GM23248 (cell line): ENCODE measurements at regions not wholly inside any gene's neighbourhood (a gene's known extent, or its start where the extent isn't known, plus 50 kb on each side); places are given as distances from the start of the nearest gene placed in this dataset.
A peak's percentile ranks its signal among the peaks of the same experiment; 100 is the strongest.

Experiments used
- DNase-seq: peaks from one replicate; pipeline ENCODE4 v3.0.0-alpha.2; 2015
- H2AFZ ChIP-seq: fragments of 200-600 bp; sonication (generic); 2 replicates; pipeline ENCODE4 v1.6.1; 2016; ENCODE audit warnings: antibody characterized with exemption
- H3F3A ChIP-seq: fragments of 200-600 bp; sonication (generic); 2 replicates; pipeline ENCODE4 v1.6.1; 2016; ENCODE audit warnings: mild to moderate bottlenecking, antibody characterized with exemption, mixed run types; ENCODE audit not compliant: insufficient read depth
- H3K27ac ChIP-seq: fragments of 200-600 bp; sonication (generic); 2 replicates; pipeline ENCODE4 v1.5.1; 2016; ENCODE audit warnings: mild to moderate bottlenecking
- H3K27me3 ChIP-seq: fragments of 200-600 bp; sonication (generic); replicated peaks from 2 replicates; pipeline ENCODE4 v1.6.1; 2016; ENCODE audit warnings: mild to moderate bottlenecking; ENCODE audit not compliant: insufficient read depth
- H3K36me3 ChIP-seq: fragments of 200-600 bp; sonication (generic); 2 replicates; pipeline ENCODE4 v1.6.1; 2016; ENCODE audit warnings: low read depth, mild to moderate bottlenecking
- H3K4me1 ChIP-seq: fragments of 200-600 bp; sonication (generic); 2 replicates; pipeline ENCODE4 v1.6.1; 2016; ENCODE audit warnings: mild to moderate bottlenecking; ENCODE audit not compliant: insufficient read depth
- H3K4me2 ChIP-seq: fragments of 200-600 bp; sonication (generic); one replicate; pipeline ENCODE4 v1.6.1; 2016; ENCODE audit warnings: mild to moderate bottlenecking; ENCODE audit not compliant: unreplicated experiment
- H3K4me3 ChIP-seq: fragments of 200-600 bp; sonication (generic); 2 replicates; pipeline ENCODE4 v1.5.1; 2016; ENCODE audit warnings: mild to moderate bottlenecking
- H3K79me2 ChIP-seq: fragments of 200-600 bp; sonication (generic); 2 replicates; pipeline ENCODE4 v1.6.1; 2016; ENCODE audit warnings: mild to moderate bottlenecking; ENCODE audit not compliant: insufficient read depth
- H3K9ac ChIP-seq: fragments of 200-600 bp; sonication (generic); 2 replicates; pipeline ENCODE4 v1.6.1; 2016; ENCODE audit warnings: mild to moderate bottlenecking
- H3K9me2 ChIP-seq: fragments of 200-600 bp; sonication (generic); 2 replicates; pipeline ENCODE4 v1.6.1; 2016; ENCODE audit warnings: mixed run types, mild to moderate bottlenecking, moderate library complexity; ENCODE audit not compliant: insufficient read depth
- H3K9me3 ChIP-seq: fragments of 200-600 bp; sonication (generic); one replicate; pipeline ENCODE4 v1.6.1; 2017; ENCODE audit warnings: low read depth
- H4K20me1 ChIP-seq: fragments of 200-600 bp; sonication (generic); 2 replicates; pipeline ENCODE4 v1.6.0; 2016; ENCODE audit not compliant: insufficient read depth
- EZH2 ChIP-seq: fragments of 200-600 bp; sonication (generic); IDR thresholded peaks from 2 replicates; pipeline ENCODE4 v1.6.1; 2018; ENCODE audit warnings: antibody characterized with exemption, mild to moderate bottlenecking; ENCODE audit not compliant: insufficient read depth, poor library complexity, severe bottlenecking
- EZH2phosphoT487 ChIP-seq: fragments of 200-600 bp; sonication (generic); IDR thresholded peaks from 2 replicates; pipeline ENCODE4 v1.6.1; 2018; ENCODE audit warnings: antibody characterized with exemption, moderate library complexity, mild to moderate bottlenecking, low read depth; ENCODE audit not compliant: insufficient read depth
- WGBS, 2 experiments: methylation state at CpG; one replicate each; pipeline ENCODE4 v1.1.6; 2015 to 2017; ENCODE audit warnings: low lambda C conversion rate in 2 of 2, low coverage in 1 of 2; ENCODE audit errors: missing lambda C conversion rate in 2 of 2; 5-methylcytosine and 5-hydroxymethylcytosine counted together
- in situ Hi-C: fragments of 300-500 bp; cut with MboI; formaldehyde crosslinking; loops from 2 replicates; pipeline ENCODE4 v1.15.0; 2020

DNA sequence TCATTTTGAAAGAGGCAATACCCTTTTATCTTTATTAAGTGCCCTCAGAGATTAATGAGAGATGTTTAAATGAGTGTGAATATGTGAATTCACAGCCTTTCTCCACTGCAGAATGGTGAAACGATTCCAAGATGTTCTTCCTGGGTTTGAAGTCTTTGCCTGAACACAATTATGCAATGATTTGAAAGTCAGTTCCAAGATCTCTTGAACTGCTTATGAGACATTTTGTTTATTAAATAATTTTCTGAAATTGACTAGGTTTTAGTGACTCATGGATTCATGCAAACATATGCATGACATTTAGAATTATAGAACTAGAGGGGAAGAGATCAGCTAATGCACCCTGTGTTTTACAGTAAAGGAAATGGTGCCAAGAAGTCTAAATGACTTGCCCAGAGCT is 118.1 kb upstream of the SLC38A2 start:
- Histone ChIP-seq H3F3A (peaks cover 49% of the 10 kb centered on the region), H3K36me3 (no peaks in the 10 kb centered on the region), H2AFZ (no peak overlapping the region), H3K4me2 (peak overlapping the region; percentile 18), H3K27me3 (no peaks in the 10 kb centered on the region), H3K4me3 (no peak overlapping the region), H3K9me2 (no peaks in the 10 kb centered on the region), H3K4me1 (peaks cover 62% of the 10 kb centered on the region), H3K9ac (peak overlapping the region; percentile 37), H3K9me3 (no peaks in the 10 kb centered on the region), H3K79me2 (peaks cover 20% of the 10 kb centered on the region; the same call in 1 of the 2 replicates), H3K27ac (peak overlapping the region; percentile 51), H4K20me1 (no peaks in the 10 kb centered on the region)
- WGBS, 2 experiments = 7 to 8% methylated on average over 1 of the region's 1 CpG
- DNase-seq = peak; percentile 62
- TF ChIP-seq EZH2 = no peak
- TF ChIP-seq EZH2phosphoT487 = no peak
- in situ Hi-C loops = no loop called here

DNA sequence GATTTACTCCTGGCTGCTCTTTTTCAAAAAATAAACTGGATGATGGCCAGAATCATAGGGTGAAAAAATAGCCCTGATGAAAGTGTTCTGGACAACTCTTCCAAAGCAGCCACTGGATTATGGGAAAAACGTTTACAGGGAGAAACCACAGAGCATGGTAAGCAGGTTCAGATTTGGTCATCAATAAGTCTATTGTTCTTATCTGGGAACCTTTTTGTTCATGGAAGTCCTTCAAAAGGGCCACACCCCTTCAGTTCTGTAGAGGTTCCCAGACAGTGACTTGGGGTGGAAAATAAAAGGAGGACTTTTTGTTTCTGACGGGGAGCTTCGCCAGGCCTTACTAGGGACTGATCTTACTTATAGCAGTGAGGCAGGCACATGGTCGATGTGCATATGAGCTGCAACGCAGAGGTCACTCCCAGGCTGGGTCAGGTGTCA is 117.4 kb upstream of the SLC38A2 start:
- Histone ChIP-seq H3F3A (peaks cover 45% of the 10 kb centered on the region), H3K27ac (peak overlapping the region; percentile 51), H3K79me2 (peaks cover 20% of the 10 kb centered on the region; the same call in 1 of the 2 replicates), H3K9ac (peak overlapping the region; percentile 37), H2AFZ (no peak overlapping the region), H3K27me3 (no peaks in the 10 kb centered on the region), H3K4me2 (peak overlapping the region; percentile 18), H3K9me2 (no peaks in the 10 kb centered on the region), H4K20me1 (no peaks in the 10 kb centered on the region), H3K36me3 (no peaks in the 10 kb centered on the region), H3K4me3 (no peak overlapping the region), H3K4me1 (peaks cover 56% of the 10 kb centered on the region), H3K9me3 (no peaks in the 10 kb centered on the region)
- no peak for DNase-seq
- TF ChIP-seq EZH2 = no peak
- TF ChIP-seq EZH2phosphoT487 = no peak
- WGBS, 2 experiments = 36 to 48% methylated on average over 5 of the region's 5 CpGs
- in situ Hi-C loops = no loop called here

DNA sequence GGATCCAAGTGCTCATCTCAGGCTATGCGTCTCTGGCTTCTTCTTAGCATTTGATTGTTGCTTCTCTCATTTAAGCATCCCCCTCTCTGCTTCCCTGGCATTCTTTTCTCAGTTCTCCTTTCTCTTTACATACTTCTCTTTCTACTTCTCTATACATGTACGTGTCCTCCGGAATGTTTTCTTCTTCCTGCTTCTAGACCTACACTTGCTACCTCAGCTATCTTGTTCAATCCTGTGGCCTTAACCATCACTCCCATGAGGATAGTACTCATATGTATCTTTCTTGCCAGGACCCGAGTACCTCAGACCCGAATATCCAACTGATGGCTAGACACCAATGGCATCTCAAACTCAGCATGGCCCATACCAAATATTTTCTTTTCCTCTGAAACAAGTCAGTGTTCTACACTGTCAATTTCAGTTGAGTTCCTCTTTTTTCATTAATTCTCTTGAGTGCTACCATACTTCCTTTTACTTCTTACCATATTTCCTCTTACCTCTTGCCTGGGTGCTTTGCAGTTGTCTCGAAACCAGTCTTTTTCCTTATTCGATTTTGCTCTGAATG is 115.1 kb upstream of the SLC38A2 start:
- Histone ChIP-seq H3K27me3 (no peaks in the 10 kb centered on the region), H3K4me3 (no peak overlapping the region), H3K27ac (no peak overlapping the region), H2AFZ (no peak overlapping the region), H3K9me3 (no peaks in the 10 kb centered on the region), H3K9me2 (no peaks in the 10 kb centered on the region), H3K79me2 (peaks cover 20% of the 10 kb centered on the region; the same call in 1 of the 2 replicates), H3K36me3 (no peaks in the 10 kb centered on the region), H3K9ac (no peak overlapping the region), H3F3A (peaks cover 33% of the 10 kb centered on the region), H3K4me2 (no peak overlapping the region), H3K4me1 (peaks cover 52% of the 10 kb centered on the region), H4K20me1 (no peaks in the 10 kb centered on the region)
- no peak for DNase-seq
- in situ Hi-C loops = no loop called here
- WGBS, 2 experiments = 85 to 87% methylated on average over 7 of the region's 7 CpGs
- TF ChIP-seq EZH2phosphoT487 (no peak), EZH2 (no peak)

DNA sequence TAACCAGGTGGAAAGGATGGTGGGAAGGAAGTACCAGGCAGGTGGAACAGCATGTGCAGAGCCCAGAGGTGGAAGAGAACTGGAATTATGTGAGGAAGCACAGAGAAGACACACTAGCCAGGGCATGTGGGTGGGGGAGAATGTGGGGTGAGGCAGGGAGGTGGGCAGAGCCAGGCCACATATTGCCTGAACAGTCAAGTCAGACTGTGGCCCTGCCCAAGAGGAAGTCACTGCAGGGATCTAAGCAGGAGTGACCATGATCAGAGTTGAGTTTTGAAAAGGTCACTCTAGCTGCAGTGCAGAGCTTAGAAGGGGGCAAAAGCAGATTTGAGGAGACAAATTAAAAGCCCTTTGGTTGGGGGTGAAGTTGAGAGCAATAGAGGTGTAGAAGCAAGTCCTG is 114.0 kb upstream of the SLC38A2 start:
- no peak for TF ChIP-seq EZH2phosphoT487
- no peak for TF ChIP-seq EZH2
- in situ Hi-C loops = no loop called here

More for the DNA sequence above, 114.0 kb upstream of the SLC38A2 start:
- no peak for DNase-seq
- Histone ChIP-seq H3F3A (peaks cover 23% of the 10 kb centered on the region), H3K4me1 (peaks cover 43% of the 10 kb centered on the region), H4K20me1 (no peaks in the 10 kb centered on the region), H3K27me3 (no peaks in the 10 kb centered on the region), H3K4me2 (no peak overlapping the region), H3K36me3 (no peaks in the 10 kb centered on the region), H2AFZ (no peak overlapping the region), H3K79me2 (0 out of 2 replicates have a peak, but pooled peaks cover 13% of the 10 kb centered on the region), H3K27ac (no peak overlapping the region), H3K9me3 (no peaks in the 10 kb centered on the region), H3K9me2 (peaks cover 4% of the 10 kb centered on the region; the same call in 1 of the 2 replicates), H3K4me3 (no peak overlapping the region), H3K9ac (no peak overlapping the region)
